Cardiac septum (tissue), 1 donor: ENCODE measurements at regions not wholly inside any gene's neighbourhood (a gene's known extent, or its start where the extent isn't known, plus 50 kb on each side); places are given as distances from the start of the nearest gene placed in this dataset.
"Not testable (repeated sequence)": the region's sequence is repeated elsewhere in the genome, so short reads cannot be mapped to it uniquely, and the experiment has no call there.

ENCODE experiments used
- DNase-seq: peaks from one replicate; pipeline ENCODE4 v3.0.0-alpha.2; 2020; ENCODE audit warnings: low spot score
- intact Hi-C: fragments of 100-400 bp; cut with DNase I; formaldehyde crosslinking; loops from one replicate; pipeline ENCODE4 v1.14.0; 2022
- donor health status: DM: no; HTN: no; CAD: no.

DNA sequence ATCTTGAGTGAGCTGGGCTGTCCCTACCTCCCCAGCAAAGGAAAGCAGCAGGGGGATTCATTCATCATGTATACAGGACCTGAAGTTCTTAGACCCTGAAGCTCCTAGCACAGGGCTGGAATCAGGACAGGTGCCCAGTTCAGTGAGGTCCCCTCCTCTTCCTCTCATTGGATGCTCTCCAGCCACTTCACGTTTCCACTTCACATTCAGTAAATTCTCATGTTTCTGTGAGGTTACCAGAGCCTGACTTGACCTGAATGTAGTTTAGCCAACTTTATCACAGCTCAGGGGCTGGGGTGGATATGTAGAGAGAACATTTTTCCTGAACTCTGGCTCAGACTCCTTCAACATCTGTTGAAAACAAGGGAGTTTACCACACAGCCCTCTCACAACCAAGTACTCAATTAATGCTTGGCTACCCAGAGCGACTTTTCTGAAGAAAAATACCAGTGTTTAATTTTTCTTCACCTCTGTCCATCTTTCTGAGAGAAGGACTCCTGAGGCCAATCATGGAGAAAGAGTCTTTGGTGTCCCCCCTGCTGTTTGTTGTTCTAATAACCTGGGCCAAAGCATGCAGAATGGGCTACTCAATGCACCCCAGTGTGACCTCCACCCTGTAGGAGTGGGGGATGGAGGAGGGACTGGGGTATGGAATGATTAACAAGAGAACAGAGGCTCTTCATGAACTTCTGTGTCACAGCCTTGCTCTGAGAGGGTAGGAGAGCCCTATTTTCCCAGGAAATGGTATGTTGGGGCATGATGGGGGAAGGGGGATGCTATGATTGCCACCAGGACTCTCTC lies 108.3 kb upstream of the FGGY start:
- intact Hi-C loops: no loop called here
- no peak for DNase-seq

DNA sequence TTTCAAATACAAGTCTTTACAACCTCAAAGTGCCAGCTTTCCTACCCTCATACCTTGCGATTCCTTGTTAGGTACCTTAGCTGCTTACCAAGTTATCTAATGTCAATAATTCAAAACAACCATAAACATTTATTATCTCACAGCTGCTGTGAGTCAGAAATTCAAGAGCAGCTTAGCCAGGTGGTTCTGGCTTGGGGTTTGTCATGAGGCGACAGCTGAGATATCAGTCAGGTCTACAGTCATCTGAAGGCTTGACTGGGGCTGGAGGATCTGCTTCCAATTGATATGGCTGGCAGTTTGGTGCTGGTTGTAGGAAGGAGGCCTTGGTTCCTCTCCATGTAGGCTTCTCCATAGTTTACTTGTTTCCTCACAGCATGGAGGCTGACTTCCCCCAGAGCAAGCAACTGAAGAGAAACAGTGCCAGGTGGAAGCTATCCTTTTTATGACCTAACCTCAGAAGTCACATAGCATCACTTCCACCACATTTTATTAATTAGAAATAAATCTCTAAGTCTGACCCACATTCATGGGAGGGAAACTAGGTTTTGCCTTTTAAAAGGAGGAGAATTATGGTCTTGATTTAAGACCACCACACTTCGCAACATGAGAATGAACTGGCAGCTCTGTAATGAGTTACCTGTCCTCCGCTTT lies 103.3 kb upstream of the FGGY start:
- intact Hi-C loops: no loop called here
- no peak for DNase-seq

DNA sequence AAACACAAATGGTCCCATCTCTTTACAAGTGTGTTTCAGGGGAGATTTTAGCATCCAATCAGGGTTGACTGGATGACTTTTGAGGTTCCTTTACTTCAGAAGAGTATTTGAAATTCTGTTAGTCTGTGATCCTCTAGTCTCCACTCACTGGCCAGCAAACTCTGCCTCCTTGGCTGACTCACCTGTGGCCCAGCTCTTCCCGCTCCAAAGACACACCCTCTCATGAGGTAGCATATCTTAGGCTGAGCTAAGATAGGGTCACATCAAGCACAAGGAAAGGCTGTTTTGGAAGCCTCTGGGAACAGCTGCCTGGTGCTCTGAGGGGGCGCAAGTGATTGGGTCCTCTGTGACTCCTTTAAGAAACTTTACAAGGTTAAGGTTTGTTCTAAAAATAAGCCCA lies 102.3 kb upstream of the FGGY start:
- no peak for DNase-seq
- intact Hi-C loops: no loop called here

DNA sequence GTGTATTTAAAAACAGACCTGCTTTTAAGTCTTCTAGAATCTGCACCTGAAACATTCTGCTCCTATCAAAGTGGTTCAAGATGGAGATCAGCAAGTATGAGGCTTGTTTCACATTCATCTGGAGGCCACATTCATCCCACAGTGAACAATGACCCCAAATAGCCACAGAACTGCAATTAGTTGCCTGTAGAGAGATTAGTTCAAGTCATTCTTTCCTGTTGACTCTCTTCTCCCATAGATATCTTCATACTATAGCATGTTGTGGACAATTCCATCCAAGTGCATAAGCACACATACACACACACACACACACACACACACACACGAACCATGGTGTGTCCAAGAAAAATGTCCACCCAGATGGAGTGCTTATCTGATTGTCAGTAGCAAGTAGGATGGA lies 101.7 kb upstream of the FGGY start:
- intact Hi-C loops: no loop called here
- DNase-seq: no peak

DNA sequence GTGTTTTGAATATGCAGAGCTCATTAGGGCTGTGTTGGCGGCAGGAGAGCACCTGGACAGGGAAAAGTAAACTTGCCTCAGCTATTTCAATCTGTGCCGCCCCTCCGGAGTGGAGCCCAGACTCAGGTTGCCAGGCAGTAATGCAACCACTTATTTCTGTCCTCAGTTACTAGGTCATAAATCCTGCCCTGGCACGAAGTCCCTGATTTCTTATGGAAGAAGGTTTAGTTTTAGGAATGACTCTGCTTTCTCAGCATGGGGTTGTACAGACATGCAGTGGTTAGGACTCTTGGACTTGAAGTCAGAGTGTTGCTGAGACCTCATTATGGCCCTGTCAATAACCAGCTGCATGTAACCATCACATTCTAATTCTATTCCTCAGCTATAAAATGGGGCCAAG lies 98.3 kb upstream of the FGGY start:
- DNase-seq: no peak
- intact Hi-C loops: no loop called here

DNA sequence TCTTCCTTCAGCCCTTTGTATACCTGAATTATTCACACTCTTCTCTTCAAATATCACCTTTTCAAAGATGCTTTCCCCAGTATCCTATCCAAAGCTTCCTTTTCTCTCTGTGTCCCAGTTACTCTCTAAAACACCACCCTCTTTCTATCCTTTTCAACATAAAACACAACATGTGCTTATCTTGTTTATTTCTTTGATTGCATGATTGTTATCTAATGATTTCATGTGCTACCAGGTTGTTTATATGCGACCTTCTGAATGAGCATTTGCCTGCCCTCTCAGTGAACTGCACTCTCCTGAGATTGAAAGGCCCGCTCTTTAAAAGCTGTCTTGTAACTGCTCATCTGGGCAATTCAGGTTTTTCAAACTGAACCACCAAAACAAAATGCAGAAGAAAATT lies 97.7 kb upstream of the FGGY start:
- intact Hi-C loops: no loop called here
- no peak for DNase-seq

DNA sequence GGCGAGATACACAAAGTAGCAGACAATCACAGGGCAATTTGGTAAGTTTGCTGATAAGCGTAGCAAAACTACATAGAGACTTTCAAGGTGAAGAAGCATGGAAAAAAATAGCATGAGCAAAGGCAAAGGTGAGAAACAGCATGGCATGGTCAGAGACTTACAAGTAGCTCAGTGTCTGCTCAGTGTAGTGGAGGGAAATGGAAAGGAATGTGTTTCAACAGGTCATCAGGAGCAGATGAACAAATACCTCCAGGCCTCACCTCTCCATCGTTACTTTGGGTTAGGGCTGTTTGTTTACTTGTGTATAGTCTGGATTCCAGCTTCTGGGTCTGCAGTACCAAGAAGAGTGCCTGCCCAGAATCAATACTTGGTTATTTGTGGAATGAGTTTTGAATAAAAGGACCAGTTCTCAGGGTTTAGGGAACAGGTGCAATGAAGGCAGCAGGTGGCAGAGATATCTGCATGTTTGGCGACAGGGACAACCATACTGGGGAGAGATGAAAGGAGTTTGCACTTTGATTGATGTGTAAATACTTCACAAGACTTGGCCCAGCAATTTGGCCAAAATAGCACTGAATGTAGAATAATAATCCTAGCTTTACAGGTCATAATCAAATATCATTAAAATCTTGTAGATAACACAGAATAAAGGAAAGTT lies 97.0 kb upstream of the FGGY start:
- intact Hi-C loops: no loop called here
- no peak for DNase-seq

DNA sequence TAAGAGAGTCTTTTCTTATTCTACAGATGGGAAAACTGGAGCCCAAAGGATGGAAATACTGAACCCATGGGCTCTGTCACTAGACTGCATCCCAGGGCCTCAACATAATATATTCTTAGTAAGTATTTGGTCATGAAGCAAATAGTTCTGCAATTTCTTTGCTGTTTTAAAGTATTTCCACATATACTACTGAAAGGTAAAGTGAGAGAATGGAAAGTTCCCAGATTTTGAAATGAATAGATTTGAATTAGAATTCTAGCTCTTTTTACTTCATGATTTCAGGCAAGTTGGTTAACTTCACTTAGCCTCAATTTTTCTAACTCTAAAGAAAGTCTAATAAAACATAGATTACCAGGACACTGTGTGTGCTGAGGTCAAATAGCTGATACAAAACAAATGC lies 95.6 kb upstream of the FGGY start:
- DNase-seq: no peak
- intact Hi-C loops: no loop called here

DNA sequence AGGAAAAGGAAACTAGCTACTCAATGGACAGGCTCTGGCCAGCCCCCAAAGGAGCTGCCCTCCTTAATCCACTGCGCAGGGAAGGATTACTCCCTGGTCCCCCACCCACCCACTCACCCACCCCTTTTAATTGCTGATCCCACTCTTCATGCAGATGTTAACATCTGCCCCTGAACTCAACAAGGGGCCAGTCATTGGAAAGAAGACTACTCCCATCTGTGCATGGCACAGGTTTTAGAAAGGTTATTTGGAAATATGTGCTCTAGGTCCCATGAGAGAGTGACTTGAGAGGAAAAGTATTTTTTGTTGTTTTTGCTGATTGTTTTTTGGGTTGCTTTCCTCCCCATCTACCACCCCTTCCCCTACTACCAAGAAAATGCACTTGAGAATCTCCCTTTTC lies 94.4 kb upstream of the FGGY start:
- intact Hi-C loops: no loop called here
- no peak for DNase-seq

DNA sequence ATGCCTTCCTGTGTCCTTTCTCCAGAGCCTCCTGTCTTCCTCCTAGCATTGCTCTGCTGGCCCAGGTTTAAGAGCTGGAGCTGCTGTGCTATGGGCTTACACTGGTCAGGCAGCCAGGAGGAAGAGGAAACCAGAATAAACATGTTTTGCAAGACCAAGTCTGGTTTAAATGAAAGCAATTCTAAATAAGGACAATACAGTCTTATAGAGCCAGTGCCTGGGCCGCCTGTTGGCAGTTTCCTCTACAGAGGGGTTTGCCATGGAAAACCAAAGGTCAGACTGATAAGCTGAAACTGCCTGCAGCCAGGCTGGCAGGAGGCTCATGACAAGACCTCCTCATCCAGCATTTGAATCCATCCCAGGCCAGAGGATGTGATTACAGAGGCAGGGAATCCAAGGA lies 92.9 kb upstream of the FGGY start:
- intact Hi-C loops: no loop called here
- DNase-seq: peak; percentile 78

DNA sequence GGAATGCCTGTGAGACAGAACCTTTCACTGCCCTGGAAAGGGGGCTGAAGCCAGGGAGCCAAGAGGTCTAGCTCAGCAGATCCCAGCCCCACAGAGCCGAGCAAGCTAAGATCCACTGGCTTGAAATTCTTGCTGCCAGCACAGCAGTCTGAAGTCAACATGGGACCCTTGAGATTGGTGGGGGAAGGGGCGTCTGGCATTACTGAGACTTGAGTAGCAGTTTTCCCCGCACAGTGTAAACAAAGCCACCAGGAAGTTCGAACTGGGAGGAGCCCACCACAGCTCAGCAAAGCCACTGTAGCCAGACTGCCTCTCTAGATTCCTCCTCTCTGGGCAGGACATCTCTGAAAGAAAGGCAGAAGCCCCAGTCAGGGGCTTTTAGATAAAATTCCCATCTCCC lies 90.3 kb upstream of the FGGY start:
- intact Hi-C loops, DNase-seq: not testable (repeated sequence)

DNA sequence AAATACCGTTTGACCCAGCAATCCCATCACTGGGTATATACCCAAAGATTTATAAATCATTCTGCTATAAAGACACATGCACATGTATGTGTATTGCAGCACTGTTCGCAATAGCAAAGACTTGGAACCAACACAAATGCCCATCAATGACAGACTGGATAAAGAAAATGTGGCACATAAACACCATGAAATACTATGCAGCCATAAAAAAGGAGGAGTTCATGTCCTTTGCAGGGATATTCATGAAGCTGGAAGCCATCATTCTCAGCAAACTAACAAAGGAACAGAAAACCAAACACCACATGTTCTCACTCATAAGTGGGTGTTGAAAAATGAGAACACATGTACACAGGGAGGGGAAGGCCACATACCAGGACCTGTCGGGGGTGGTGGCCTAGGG lies 86.5 kb upstream of the FGGY start:
- intact Hi-C loops, DNase-seq: not testable (repeated sequence)

DNA sequence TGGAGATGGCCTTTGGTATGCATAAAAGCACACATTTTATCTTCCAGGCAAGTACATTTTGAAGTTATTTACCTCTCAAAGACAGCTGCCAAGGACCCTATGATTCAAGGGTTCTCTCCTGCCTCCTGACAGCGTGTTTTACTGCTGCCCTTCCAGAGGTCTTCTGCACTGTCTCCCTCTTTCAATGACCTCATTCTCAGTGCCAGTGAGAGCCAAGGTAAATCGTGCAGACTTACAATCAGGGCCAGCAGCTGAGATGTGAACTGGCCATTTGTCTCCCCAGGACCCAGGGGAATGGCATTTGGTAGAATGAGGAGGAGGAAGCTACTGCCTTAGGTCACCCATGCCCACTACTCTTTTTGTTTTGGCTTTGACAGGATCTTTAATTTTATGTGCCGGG lies 84.2 kb upstream of the FGGY start:
- intact Hi-C loops: no loop called here
- DNase-seq: no peak

DNA sequence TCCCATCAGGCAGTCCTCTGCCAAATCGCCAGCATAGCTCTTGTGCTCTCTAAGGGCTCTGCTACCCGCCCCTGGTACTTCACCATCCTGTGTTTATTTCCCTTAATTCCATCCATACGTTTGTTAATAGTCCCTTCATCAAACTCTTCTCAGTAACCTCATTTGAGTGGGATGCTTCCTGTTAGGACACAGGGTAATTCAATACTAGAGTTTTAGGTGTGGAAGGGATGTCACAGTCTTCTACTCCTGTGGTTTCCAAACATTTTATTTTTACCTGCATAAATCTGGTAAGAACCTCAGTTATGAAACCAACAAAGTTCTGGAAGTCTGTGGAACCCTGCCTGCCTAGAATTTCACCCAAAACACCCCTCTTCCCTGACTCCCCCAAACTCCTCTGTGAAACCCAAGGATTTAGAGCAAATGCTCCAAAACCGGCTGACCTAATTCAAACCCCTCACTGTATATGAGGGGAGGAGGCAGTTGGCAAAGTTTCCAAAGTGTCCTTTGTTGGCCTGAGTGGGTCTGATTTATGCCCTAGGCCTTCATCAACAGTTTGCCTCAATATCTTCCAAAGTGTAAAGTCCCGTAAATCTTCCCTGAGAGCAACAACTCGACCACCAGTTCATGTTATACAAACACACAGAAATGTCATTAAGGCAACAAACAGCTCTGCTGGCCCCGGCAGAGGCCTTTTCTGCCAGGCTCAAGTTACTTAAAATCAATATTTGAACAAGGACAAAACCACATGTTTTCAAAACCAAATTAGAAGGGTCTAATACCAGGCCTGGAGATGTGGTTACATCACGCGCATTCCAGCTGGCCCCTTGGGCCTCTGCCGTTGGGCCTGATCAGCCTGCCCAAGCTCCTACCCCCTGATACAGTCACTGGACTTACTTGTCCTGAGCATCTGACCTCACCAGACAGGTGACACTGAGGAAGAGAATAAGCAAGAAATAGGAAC lies 82.4 kb upstream of the FGGY start:
- no peak for DNase-seq
- intact Hi-C loops: no loop called here

DNA sequence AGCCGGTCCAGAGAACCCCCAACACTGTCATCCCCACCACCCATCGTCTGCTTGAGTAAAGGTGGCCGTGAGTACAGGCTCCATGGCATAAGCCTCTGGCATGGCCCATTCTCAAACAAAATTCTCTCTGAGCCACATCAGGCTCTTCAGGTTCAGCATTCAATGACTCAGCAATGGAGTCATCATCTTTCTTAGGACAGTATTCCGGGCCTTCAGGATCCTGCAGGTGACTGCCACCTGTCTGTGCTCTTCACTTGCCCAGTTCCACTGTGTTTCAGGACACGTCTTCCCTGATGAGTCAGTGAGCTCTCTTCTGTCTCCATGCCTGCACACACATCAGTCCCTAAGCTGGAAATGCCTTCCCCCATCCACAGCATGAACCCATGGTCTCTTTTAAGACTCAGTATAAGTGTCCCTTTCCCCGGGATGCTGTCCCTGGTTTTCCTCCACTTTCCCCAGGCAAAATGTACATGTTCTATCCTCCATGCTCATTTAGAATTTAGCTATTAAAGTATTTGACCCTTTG lies 81.1 kb upstream of the FGGY start:
- no peak for DNase-seq
- intact Hi-C loops: no loop called here

DNA sequence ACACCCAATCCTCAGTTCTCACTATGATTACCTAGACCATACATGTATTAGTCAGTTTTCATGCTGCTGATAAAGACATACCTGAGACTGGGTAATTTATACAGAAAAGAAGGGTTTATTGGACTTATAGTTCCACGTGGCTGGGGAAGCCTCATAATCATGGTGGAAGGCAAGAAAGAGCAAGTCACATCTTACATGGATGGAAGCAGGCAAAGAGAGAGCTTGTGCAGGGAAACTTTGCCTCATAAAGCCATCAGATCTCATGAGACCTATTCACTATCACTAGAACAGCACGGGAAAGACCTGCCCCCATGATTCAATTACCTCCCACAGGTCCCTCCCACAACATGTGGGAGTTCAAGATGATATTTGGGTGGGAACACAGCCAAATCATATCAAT lies 79.5 kb upstream of the FGGY start:
- DNase-seq: not testable (repeated sequence)

DNA sequence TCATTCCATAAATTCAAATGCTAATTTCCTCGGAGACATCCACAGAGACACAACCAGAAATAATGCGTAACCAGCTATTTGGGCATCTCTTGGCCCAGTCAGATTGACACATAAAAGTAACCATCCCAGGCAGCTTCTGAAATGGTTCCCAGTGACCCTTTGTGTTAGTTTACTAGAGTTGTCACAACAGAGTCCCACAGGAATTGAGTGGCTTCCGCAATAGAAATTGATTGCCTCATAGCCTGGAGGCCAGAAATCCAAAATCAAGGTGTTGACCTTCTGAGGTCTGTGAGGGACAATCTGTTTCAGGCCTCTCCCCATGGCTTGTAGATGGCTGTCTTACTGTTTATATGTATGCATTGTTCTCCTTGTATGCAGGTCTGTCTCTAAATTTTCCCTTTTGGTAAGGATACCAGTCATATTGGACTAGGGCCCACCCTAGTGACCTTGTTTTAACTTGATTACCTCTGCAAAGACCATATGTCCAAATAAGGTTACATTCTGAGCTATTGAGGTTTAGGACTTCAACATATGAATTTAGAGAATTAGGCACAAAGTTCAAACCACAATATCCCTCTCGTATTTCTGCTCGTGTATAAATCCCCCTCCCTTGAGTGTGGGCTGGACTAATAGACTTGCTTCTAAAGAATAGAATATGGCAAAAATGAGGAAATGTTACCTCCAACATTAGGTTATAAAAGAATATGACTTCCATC lies 78.2 kb upstream of the FGGY start:
- DNase-seq: no peak
- intact Hi-C loops: no loop called here

More for the DNA sequence above, 79.5 kb upstream of the FGGY start:
- intact Hi-C loops: not testable (repeated sequence)

DNA sequence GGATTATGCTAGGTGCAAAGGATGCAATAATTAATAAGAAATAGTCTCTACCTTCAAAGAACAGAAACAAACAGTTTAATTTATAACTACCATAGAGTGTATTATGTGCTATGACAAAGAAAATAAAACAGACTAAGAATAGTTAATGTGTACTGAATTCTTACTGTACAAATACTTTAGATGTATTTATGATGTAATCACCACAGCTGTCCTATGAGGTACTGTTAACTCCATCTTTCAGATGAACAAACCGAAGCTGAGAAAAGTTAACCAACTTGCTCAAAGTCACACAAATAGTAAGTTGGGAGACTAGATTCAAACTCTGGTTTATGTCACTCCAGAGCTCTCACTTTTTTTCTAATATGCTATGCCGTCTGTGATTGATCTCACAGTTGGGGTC lies 77.0 kb upstream of the FGGY start:
- intact Hi-C loops: no loop called here
- DNase-seq: no peak

DNA sequence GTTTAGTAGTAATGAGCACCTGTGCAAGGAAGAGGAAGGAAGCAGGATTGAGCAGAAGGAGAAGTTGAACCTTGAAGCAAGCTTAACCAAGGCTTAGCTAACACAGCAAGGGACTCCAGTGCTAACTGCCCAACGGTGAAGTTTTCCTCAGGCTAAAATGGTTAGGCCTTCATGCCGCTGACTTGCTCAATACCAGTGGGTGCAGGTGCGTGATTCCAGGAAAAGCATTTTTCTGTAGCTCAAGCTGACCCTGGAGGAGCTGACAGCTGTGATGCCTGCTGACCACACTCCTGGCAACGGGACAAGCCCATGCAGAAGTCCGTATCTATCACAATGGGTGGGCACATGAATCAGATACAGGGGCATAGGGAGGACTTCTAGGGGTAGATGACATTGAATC lies 76.5 kb upstream of the FGGY start:
- no peak for DNase-seq
- intact Hi-C loops: no loop called here
